22Rv1 (cell line): ENCODE measurements at regions not wholly inside any gene's neighbourhood (a gene's known extent, or its start where the extent isn't known, plus 50 kb on each side); places are given as distances from the start of the nearest gene placed in this dataset.

ENCODE experiments used
- H3K27ac ChIP-seq: fragments of 450-650 bp; 2 replicates; pipeline ENCODE4 v1.5.1; 2017
- CTCF ChIP-seq: fragments of 450-650 bp; IDR thresholded peaks from 2 replicates; pipeline ENCODE4 v1.5.1; 2017; ENCODE audit warnings: mild to moderate bottlenecking
- ZFX ChIP-seq: fragments of 450-650 bp; IDR thresholded peaks from 2 replicates; pipeline ENCODE4 v1.6.1; 2017; ENCODE audit warnings: antibody characterized with exemption, borderline replicate concordance

- TF ChIP-seq CTCF (no peak), ZFX (no peak)
- H3K27ac ChIP-seq = no peak overlapping the region
Measured at GRCh38 chr12:124665511-124665910, 98.1 kb upstream of the NCOR2 start.

GRCh38 chr12:124664395-124665111 lies 97.1 kb upstream of the NCOR2 start:
- H3K27ac ChIP-seq = no peak overlapping the region
- TF ChIP-seq ZFX (no peak), CTCF (no peak)

- no peak for TF ChIP-seq CTCF
- TF ChIP-seq ZFX = no peak
- no peak overlapping the region for H3K27ac ChIP-seq
Measured at GRCh38 chr12:124663771-124664366, 96.5 kb upstream of the NCOR2 start.

- H3K27ac ChIP-seq = no peak overlapping the region
Measured at GRCh38 chr12:124663206-124663605, 95.8 kb upstream of the NCOR2 start.

GRCh38 chr12:124661341-124661740 lies 93.9 kb upstream of the NCOR2 start:
- no peak overlapping the region for H3K27ac ChIP-seq
- TF ChIP-seq ZFX (no peak), CTCF (no peak)

More at GRCh38 chr12:124663206-124663605, 95.8 kb upstream of the NCOR2 start:
- no peak for TF ChIP-seq CTCF
- TF ChIP-seq ZFX = no peak

- TF ChIP-seq CTCF (no peak), ZFX (no peak)
- H3K27ac ChIP-seq = no peak overlapping the region
Measured at GRCh38 chr12:124660851-124661250, 93.4 kb upstream of the NCOR2 start.

- no peak for TF ChIP-seq ZFX
- TF ChIP-seq CTCF = no peak
- no peak overlapping the region for H3K27ac ChIP-seq
Measured at GRCh38 chr12:124658806-124659402, 91.5 kb upstream of the NCOR2 start.
